T-helper 2 cell (primary cell): ENCODE measurements at regions not wholly inside any gene's neighbourhood (a gene's known extent, or its start where the extent isn't known, plus 50 kb on each side); places are given as distances from the start of the nearest gene placed in this dataset.
A peak's percentile ranks its signal among the peaks of the same experiment; 100 is the strongest.

Experiments used
- DNase-seq, 5 experiments: peaks; one replicate each; pipeline versions ENCODE4 v3.0.0 to v3.0.0-alpha.2; 2012 to 2022

DNA sequence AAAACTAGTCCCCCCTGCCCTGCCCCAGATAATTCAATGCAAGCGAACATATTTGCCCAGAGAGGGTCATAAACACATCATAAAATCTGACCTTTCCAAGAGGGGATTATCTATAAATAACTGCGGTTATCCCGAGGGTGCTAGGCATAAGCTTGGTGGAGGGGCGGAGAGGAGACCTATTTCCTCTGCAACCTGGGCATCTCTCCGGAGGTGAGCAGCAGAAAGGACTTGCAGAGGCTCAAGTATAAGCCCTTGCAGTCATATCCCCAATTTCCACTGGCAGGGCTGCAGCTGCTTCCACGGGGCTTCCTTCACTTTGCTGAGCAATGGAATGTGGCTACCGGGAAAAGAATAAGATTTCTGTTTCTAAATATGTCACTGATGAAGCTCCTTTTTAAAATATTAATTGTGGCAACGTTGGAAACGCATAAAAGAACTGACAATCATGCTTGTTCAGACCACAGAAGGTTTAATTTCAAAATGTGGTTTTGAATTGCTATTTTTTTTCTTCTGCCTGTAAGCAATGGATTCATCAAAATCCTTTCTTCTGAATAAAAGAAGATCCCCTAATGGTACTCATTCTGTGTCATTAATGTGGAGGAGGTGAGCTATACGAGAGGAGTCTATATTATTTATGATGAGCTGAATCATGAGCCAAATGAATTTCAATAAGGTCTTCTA is 268.9 kb upstream of the ATP2B1 start:
- DNase-seq, result no peak

DNA sequence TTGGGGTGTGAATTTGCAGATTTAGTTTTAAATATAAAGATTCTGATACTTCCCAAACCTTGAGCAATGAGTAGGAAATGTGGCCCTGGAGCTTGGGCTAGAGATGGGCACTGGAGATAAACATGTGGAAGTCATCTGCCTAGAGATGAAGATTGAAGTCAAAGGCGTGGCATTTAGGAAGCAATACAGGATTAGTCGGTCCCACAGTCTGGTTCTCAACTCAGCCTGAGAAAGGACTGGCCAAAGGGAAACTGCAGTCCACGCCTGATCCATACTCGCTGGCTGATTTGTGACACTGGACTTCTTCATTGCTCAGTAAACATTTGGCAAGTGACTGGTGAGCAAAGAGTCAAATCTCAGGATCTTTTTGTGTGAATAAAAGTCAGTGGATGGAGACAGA is 268.2 kb upstream of the ATP2B1 start:
- DNase-seq, result no peak

DNA sequence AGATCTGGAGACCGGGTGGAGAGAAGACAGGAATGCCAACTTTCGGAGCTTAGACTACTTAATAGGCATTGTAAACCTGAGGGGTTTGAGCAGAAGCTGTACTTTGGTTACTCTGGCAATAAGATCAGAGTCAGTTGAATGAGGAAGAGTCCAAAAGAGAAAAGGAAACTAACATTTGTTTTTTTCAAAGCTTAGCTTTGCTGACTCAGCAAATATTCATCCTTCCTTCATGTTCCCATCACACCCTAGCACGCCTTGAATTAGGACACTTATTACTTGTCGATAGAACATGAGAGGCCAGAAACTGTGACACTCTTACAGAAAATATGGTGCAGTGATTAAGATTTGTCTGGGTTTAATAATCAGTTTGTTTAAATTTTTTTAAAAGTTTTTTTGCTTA is 266.9 kb upstream of the ATP2B1 start:
- no peak for DNase-seq

DNA sequence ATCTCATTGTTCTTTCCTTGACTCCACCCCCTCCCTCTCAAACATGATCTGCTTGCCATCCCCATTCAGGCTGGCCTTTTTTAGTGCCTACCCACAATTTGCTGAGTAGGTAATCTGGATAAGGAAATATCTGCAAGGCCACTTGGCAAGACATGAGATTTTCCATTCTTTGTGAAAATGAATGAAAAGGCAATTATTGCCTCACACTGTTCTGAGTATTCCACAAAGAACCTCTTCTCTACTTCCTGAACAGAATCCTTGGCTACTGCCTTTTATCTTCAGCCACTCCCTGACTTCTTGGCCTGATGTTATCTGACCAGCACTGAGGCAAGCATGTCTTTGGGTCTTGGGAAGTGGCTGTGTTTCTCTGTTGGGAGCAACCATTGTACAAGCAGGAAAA is 263.2 kb upstream of the ATP2B1 start:
- DNase-seq, result no peak

DNA sequence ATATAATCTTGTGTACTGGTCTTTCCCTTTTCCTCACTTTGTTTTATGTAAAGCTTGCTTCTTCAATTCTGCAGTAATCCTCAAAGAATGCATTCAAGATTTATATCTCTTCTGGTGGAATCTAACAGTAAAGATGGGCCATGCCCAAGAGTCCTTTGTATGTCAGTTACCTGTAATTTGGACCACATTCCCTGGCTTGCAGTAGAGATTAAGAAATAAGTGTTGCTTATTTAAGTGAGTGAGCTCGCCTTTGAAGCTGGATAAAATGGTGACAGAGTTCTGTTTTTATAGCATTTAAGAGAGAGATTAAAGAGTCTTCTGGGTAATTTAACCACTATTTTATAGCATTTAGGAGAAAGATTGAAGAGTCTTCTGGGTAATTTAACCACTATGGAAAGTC is 262.1 kb upstream of the ATP2B1 start:
- no peak for DNase-seq

DNA sequence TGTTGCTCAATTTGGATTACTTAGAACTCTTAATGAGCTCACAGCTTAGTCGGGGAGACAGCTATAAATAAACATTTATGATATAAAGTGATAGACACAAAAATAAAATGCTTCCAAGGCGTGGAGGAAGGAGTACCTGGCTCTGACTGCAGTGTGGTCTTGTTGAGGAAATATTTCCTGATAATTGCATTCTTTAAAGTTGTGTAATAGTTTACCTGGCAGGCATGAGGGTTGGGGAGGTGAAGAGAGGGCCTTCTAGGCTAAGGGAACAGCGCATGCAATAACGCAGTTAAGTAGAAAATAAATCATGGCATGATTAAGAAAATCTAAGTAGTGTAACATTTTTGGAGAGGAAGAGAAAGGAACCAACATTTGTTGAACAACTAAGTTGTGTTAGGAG is 260.5 kb upstream of the ATP2B1 start:
- DNase-seq, result no peak

DNA sequence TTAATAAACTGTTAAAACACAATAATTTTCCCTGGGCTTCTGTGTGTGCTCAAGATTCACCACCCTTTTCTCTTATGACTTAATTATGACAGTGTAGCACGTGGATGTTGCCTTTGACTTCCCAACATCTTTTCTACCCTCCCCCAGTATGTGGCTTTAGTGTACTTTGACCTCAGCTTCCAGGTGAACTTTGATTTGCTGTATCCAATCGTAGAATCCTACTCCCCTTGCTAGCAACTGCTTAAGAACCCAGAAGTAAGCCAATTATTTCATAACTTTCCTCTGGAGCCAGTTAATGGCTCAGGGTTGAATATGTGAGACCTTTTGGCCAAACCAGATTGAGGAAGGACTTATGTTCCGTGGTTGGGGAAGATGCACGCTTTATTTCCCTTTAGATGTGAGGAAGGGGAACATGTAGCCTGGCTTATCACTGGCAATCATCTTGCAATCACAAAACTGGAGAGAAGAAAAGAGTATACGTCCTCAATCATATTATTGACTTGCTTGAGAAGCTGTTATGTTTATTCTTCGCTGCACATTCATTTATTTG is 259.6 kb upstream of the ATP2B1 start:
- no peak for DNase-seq

DNA sequence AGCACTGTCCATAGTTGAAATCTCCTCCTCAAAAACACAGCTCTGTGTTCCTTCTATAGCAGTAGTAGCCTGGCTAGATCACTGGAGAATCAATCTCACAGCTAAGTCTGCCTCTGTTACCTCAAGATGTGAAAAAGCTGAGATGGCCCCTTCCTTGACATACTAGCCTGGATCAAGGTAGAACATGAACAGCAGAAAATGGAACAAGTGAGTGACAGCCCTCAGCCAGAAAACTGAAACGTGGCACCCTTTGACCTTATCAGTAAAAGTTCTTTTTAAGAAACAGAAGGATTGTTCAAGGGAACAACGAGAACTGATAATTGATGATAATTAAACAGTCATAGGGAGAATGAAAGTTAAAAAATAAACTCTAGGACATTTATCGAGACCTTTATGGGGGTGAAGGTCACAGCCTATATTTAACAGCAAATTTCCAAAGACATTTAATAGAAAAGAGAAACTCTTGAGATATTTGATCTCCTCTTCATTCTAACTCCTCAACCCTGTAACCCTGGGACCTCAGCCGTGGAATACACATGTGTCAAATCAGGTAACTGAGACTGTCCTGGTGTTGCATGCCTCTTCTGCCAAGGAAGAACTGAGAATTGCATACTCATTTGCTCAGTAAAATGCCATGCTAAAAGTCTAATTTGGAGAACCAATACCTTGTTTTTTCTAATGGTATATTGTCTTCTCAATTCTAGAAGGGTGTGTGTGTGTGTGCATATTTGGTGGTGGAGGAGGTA is 258.0 kb upstream of the ATP2B1 start:
- no peak for DNase-seq

DNA sequence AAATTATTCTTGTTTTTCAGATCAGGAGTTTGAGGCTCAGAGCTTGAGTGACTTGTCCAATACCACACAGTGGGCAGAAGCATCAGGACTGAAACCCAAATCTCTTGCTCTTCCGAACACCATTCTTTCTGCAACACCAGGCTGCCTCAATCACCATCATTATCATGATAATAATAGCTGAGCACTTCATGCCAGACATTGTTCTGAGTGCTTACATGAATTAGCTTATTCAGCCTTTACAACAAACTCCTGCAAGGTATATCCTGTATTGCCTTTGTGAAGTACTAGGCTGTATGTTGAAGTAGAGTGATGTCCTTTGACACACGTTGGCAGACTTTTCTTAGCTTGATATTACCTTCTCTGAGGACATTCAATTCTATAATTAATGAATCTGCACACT is 257.4 kb upstream of the ATP2B1 start:
- no peak for DNase-seq

DNA sequence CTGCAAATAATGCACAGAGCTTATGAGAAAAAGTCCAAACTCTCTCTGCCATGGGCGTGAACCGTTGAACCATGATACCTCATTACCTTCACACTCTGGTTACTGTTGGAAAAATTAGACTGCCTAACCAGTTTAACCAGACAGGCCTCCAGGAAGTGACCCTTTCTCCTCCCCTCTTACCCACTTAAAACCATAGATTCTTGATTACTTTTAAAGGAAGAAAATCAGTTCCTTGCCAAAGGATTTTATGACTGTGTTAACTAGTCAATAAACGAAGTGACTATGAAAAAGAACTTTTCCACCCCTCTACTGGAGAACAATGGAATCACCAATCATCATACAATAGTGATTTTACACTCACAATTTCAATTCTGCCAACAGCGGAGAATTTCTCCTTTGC is 254.0 kb upstream of the ATP2B1 start:
- no peak for DNase-seq

DNA sequence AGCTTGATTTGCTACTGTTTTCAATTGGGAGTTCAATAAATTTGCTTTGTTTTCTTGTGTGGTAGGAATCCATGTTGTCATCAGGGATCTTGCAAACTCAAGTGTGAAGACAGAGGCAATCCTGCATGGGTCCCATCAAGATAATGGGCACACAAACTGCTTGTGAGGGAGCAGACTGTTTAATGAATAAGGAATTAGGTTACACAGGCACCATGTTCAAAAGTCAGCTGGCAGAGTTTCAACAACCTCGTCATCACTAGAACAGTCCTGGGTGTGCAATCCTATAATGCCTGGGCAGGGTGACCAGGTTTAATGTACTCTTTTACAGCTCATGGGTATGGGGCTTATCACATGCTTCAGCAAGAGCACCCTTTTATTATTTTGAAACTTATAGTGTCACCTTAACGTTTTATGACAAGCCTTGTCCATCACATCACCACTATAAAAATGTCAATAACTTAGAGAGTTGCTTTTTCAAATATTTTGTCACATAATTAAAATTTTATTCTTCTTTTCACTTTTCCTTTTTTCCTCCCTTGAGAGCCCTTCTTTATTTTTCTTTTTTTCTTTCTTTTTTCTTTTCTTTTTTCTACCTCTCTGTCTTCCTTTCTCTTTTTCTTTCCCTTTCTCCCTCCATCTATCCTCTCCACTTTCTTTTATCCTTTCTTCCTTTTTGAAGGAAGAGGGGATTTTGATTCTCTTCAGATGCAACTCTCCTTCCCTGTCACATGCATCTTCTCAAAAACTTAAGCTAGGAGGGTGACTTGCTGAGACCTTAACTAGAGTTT is 252.2 kb upstream of the ATP2B1 start:
- no peak for DNase-seq

DNA sequence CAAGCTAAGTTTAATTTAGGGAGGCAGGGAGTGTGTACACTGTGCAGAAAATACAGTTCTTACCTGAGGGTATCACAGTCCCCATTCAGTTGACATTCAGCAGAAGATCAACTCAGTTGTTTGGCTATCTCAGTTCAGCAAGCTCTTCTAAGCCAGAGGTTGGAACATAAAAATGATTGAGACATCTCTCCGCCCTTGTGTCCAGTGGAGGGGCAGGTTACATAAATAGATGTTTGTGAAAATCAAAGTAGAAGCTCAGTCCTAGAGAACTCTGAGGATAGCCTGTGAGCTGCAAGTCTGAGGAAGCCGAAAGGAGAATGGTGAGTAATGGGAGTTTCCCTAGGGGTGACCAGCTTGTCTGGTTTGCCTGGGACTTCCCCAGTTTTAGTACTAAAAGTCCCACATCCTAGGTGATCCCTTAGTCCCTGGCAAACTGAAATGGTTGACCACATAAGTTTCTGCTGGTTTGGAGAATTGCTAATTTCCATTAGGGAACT is 251.4 kb upstream of the ATP2B1 start:
- peak in 1 of 5 experiments; percentile 3 for DNase-seq

DNA sequence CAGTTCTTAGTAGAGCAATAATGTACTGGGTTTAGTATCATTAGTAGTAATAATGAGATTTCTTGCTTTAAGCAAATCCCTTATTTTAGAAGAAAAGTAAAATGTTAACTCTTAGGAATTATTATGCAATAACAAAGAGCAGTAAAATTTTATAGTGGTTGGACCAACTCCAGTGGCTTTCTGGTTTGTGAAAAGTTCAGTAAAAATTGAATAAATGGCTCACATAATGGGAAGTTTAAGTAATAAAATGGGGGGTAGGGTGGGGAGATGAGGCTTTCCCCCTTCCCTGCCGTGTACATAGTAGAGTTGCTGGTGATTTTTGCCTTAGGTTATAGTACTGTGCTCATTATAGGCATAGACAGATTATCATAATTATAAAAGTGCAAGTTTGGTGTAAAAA is 250.5 kb upstream of the ATP2B1 start:
- DNase-seq, result no peak

DNA sequence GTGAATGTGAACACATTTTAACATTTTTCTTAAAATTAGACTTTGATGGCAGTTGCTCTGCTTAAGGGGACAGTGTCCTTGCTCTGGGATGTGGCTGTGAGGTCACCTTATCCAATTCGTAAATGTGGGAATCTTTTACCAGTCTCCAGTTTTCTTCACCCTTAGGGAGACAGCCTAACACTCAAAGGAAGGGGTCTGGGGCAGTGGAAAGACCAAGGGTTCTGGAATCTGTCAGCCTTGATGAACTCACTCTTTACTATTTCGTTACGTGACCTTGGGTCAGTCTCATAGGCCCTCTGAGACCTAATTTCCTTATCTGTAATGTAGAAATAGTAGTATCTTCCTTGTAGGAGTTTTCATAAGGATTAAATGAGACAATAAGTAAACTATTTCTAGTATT is 245.6 kb upstream of the ATP2B1 start:
- no peak for DNase-seq

DNA sequence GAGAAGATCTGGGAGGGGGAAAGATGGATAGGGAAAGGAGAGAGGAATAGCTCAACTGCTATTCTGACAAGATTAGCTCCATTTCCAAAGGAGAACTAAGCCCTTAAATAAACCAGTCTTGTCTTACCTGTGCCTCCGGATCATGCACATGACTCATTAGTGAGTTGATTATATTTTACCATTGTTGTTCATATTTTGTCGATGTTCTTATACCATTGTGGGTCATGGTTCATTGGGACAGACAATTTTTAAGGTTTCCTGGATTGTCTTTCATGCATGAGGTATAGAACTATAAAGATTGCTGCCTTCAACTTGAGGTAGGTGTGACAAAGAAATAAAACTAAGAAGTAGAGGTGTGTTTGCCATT is 243.0 kb upstream of the ATP2B1 start:
- no peak for DNase-seq

DNA sequence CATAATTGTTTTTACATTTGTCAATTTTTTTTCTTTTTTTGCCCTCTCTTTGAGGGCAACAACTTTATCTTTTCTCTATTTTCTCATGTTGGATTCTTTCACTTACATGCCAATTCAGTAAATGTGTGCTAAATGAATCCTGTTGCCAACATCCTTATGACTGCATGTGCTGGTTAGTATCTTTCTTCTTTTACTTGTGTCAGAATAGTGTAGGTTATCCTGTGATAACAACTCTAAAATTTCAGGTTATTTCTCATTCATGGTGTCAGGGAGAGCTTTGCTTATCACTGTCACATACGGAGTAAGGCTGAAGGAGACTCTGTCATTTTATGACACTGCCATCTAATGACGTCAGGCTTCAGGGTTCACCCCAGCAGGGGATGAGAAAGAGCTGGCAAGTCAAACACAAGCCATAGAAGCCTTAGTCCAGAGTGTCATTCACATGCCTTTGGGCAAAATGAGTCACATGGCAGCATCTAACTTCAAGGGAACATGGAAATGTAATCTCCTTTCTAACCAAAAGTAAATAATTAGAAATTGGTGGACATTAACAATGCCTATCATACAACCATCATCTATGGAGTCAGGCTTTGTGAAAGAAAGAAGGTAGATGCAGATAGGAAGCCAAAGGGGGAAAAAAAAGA is 242.5 kb upstream of the ATP2B1 start:
- DNase-seq, result peak in 1 of 5 experiments; percentile 24

DNA sequence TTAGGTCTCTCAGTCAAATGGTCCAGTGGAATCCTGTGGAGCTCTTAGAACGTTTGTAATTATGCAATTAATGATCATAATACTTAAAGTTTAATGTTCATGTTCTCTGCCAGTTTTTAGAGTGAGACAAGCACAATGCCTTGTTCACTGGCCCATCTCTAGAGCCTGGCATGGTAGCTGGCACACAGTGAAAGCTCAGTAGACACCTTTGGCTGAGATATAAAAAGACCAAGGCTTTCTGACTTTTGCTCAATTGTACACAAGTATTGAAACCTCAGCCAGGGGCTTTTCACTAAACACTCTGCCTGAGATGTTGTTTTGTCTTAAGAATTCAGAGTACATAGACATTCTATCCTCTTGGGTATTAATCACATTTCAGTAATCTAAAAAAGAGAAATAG is 241.8 kb upstream of the ATP2B1 start:
- peak in 1 of 5 experiments; percentile 11 for DNase-seq

DNA sequence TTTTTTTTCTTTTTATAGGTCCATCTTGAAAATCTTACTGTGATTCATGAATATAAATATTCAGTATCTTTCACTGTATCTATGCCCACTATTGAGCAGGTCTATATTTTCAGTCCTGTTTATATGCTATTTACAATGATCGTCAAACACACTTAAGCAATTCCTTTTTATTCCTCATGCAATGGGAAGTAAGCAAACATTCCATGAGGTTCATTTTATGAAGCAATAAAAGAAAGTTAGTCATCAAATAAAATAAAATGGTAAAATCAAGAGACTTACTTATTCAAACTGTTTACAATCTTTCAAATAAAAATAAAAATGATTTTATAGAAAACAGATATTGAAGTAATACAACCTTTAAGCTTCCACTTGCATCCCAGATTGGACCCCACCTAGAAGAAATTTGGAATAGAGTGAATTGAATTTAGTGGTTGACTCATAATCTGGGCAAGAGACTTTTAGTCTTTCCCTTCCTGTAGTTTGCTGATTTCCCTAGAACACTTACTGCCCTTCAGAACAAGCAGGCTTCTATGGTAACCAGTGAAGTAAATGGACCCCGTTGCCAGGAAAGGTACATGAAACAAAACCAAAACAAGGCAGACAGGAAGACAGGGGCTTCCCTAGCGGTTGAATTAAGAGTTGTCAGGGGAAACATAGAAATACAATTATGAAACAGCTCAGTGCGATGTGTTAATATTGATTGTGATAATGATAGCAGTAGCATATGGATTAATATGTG is 241.0 kb upstream of the ATP2B1 start:
- DNase-seq, result peak in 4 of 5 experiments; percentile 4 to 86 (median 64)

DNA sequence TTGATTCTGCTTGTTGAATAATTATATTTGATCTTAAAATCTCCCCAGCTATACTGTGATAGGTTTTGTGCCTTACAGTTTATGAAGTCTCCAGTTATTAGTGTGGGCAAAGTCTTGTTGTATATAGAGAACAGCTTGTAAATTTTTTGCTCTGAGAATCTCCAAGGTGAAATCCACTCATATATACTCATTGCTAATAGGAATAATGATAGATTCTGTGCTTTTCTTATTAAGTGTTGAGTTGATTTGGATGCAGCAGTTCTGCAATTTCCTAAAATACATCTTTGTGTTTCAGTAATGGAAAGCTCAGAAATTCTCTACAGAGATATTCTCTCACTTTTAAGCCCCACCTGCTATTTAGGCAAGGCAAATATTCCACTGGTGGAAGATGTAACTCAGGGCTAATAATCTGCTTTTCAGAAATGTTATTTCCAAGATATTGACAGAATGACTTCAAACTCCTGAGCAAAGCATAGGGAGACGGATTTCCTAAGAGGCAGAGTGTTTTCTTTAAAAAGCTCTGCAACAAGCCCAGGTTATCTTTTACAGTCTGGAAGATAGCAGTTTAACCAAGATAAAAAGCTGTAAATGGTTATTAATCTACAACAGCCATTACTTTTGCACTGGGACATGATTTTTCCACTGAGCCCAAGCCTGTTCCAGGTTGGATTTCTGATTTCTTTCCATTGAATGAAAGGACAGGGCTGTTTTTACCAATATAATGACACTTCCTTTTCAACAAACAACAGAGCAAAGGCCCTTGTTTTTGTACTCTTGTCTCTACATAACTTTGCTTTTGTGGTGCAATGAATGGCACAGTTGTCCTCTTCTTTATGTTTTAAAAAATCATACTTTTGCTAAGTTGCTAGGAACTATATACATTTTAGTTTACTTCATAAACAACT is 239.9 kb upstream of the ATP2B1 start:
- DNase-seq, result no peak

DNA sequence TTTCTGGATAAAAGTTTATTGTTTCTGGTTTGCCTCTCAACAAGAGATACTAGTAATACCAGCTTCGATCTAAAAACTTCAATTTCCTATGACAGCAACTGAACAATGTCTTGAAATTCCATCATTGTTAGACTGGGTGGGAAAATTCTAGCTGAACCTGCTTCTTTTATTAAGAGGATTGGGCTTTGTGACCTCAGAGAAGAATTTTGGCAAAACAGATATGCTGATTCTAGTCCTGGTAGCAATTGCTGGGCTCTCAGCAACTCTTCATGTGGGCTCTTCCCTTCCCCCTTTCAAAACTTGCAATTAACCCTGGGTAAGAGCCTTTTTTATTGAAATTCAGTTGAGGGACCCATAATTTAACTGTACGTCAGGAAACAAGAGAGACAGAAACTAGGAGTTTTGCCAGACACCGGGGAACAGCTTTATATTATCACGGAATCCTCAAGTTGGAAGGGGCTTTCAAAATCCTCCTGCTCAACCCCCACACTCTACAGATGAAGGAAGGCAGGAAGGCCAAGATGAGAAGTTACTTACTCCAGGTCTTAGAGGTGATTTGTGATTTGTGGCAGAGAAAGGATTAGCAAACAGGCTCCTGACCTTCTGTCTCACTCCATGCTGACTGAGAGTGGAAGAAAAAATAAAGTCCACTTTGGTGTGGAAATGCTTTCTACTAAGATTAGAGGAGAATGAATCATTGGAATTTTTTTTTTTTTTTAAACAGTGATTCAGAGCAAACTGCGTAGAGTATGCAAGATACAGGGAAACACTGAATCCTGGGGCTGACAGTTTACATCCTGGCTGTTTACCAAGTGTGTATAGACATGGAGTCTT is 239.0 kb upstream of the ATP2B1 start:
- no peak for DNase-seq
